Loucy (cell line): ENCODE measurements at regions not wholly inside any gene's neighbourhood (a gene's known extent, or its start where the extent isn't known, plus 50 kb on each side); places are given as distances from the start of the nearest gene placed in this dataset.
"Not testable (repeated sequence)": the region's sequence is repeated elsewhere in the genome, so short reads cannot be mapped to it uniquely, and the experiment has no call there.

ENCODE experiments used
- H2AFZ ChIP-seq: fragments of 200-600 bp; sonication (generic); 2 replicates; pipeline ENCODE4 v1.6.0; 2016; ENCODE audit warnings: antibody characterized with exemption, mild to moderate bottlenecking, low read length, moderate library complexity
- H3F3A ChIP-seq: fragments of 200-600 bp; 2 replicates; pipeline ENCODE4 v1.6.0; 2016; ENCODE audit warnings: antibody characterized with exemption, low read depth, mild to moderate bottlenecking
- H3K27me3 ChIP-seq: fragments of 200-600 bp; sonication (generic); 2 replicates; pipeline ENCODE4 v1.6.1; 2014; ENCODE audit warnings: low read length, mild to moderate bottlenecking; ENCODE audit not compliant: insufficient read depth, poor library complexity, severe bottlenecking
- H3K36me3 ChIP-seq: fragments of 200-600 bp; sonication (generic); 2 replicates; pipeline ENCODE4 v1.6.1; 2016; ENCODE audit warnings: low read length; ENCODE audit not compliant: insufficient read depth
- H3K4me1 ChIP-seq: fragments of 200-600 bp; sonication (generic); 2 replicates; pipeline ENCODE4 v1.5.1; 2014; ENCODE audit warnings: low read length, mild to moderate bottlenecking; ENCODE audit not compliant: insufficient read depth, poor library complexity, severe bottlenecking
- H3K4me2 ChIP-seq: fragments of 200-600 bp; sonication (generic); 2 replicates; pipeline ENCODE4 v1.6.0; 2014; ENCODE audit warnings: antibody characterized with exemption, low read length, low read depth, mild to moderate bottlenecking; ENCODE audit not compliant: poor library complexity, severe bottlenecking
- H3K4me3 ChIP-seq: fragments of 200-600 bp; sonication (generic); 2 replicates; pipeline ENCODE4 v1.5.1; 2014; ENCODE audit warnings: low read length, mild to moderate bottlenecking, mixed read lengths; ENCODE audit not compliant: poor library complexity, severe bottlenecking
- H3K79me2 ChIP-seq: fragments of 200-600 bp; sonication (generic); 2 replicates; pipeline ENCODE4 v1.6.1; 2014; ENCODE audit warnings: low read length; ENCODE audit not compliant: insufficient read depth
- H3K9ac ChIP-seq: fragments of 200-600 bp; sonication (generic); 2 replicates; pipeline ENCODE4 v1.6.0; 2014; ENCODE audit warnings: mild to moderate bottlenecking, low read depth, low read length, moderate library complexity; ENCODE audit not compliant: poor library complexity, severe bottlenecking
- H3K9me2 ChIP-seq: fragments of 200-600 bp; sonication (generic); replicated peaks from 2 replicates; pipeline ENCODE4 v1.6.1; 2016; ENCODE audit warnings: low read depth, low read length, mixed read lengths
- H3K9me3 ChIP-seq: fragments of 200-600 bp; sonication (generic); 2 replicates; pipeline ENCODE4 v1.6.1; 2014; ENCODE audit warnings: mild to moderate bottlenecking, antibody characterized with exemption, low read length, low read depth; ENCODE audit not compliant: insufficient read depth
- H4K20me1 ChIP-seq: fragments of 200-600 bp; sonication (generic); 2 replicates; pipeline ENCODE4 v1.6.0; 2014; ENCODE audit warnings: antibody characterized with exemption, low read length, mild to moderate bottlenecking; ENCODE audit not compliant: insufficient read depth, poor library complexity, severe bottlenecking
- CTCF ChIP-seq: fragments of 200-600 bp; sonication (generic); conservative IDR thresholded peaks from 2 replicates; pipeline ENCODE4 v1.5.1; 2014; ENCODE audit warnings: mild to moderate bottlenecking, antibody characterized with exemption, low read length
- EZH2phosphoT487 ChIP-seq: fragments of 200-600 bp; IDR thresholded peaks from 2 replicates; pipeline ENCODE4 v1.6.1; 2018; ENCODE audit warnings: antibody characterized with exemption, mild to moderate bottlenecking, moderate library complexity, borderline replicate concordance

- Histone ChIP-seq H3K9me3 (no peaks in the 10 kb centered on the region), H3K79me2 (no peaks in the 10 kb centered on the region), H2AFZ (no peak overlapping the region), H3K4me1 (no peaks in the 10 kb centered on the region), H3F3A (no peaks in the 10 kb centered on the region), H3K4me2 (no peak overlapping the region), H3K9me2 (no peaks in the 10 kb centered on the region), H3K9ac (no peak overlapping the region), H4K20me1 (no peaks in the 10 kb centered on the region), H3K4me3 (no peak overlapping the region), H3K36me3 (no peaks in the 10 kb centered on the region), H3K27me3 (no peaks in the 10 kb centered on the region)
- TF ChIP-seq EZH2phosphoT487 = no peak
- TF ChIP-seq CTCF = no peak
Observed at GRCh38 chr11:50192743-50193142, 160.1 kb downstream of the OR4C45 start.

GRCh38 chr11:50214376-50214775 is 181.7 kb downstream of the OR4C45 start:
- H3K79me2 ChIP-seq = no peaks in the 10 kb centered on the region
- H3K9me3 ChIP-seq = peaks cover 3% of the 10 kb centered on the region; the same call in 1 of the 2 replicates
- no peak overlapping the region for H3K4me2 ChIP-seq
- no peaks in the 10 kb centered on the region for H3K36me3 ChIP-seq
- no peak overlapping the region for H3K4me3 ChIP-seq
- H3K27me3 ChIP-seq = no peaks in the 10 kb centered on the region
- no peaks in the 10 kb centered on the region for H3F3A ChIP-seq
- no peaks in the 10 kb centered on the region for H4K20me1 ChIP-seq
- H3K9me2 ChIP-seq = no peaks in the 10 kb centered on the region
- no peak overlapping the region for H3K9ac ChIP-seq
- no peak for TF ChIP-seq EZH2phosphoT487
- TF ChIP-seq CTCF = no peak
- no peaks in the 10 kb centered on the region for H3K4me1 ChIP-seq
- H2AFZ ChIP-seq = no peak overlapping the region

- no peak overlapping the region for H3K9ac ChIP-seq
- TF ChIP-seq CTCF = no peak
- no peak for TF ChIP-seq EZH2phosphoT487
- no peak overlapping the region for H3K4me2 ChIP-seq
- no peaks in the 10 kb centered on the region for H3K4me1 ChIP-seq
- no peaks in the 10 kb centered on the region for H3K9me3 ChIP-seq
- no peak overlapping the region for H2AFZ ChIP-seq
- no peak overlapping the region for H3K4me3 ChIP-seq
- no peaks in the 10 kb centered on the region for H3K79me2 ChIP-seq
- H3K27me3 ChIP-seq = no peaks in the 10 kb centered on the region
- H3F3A ChIP-seq = no peaks in the 10 kb centered on the region
- no peaks in the 10 kb centered on the region for H4K20me1 ChIP-seq
- no peaks in the 10 kb centered on the region for H3K36me3 ChIP-seq
- H3K9me2 ChIP-seq = no peaks in the 10 kb centered on the region
Observed at GRCh38 chr11:50220651-50221050, 188.0 kb downstream of the OR4C45 start.

GRCh38 chr11:50238368-50238767 is 205.7 kb downstream of the OR4C45 start:
- H3K36me3 ChIP-seq, H4K20me1 ChIP-seq, H2AFZ ChIP-seq, H3K9me3 ChIP-seq, H3K9ac ChIP-seq, H3F3A ChIP-seq, H3K27me3 ChIP-seq, H3K79me2 ChIP-seq, H3K9me2 ChIP-seq, H3K4me1 ChIP-seq, H3K4me3 ChIP-seq, H3K4me2 ChIP-seq: not testable (repeated sequence)
